HepG2 (cell line): ENCODE measurements at regions not wholly inside any gene's neighbourhood (a gene's known extent, or its start where the extent isn't known, plus 50 kb on each side); places are given as distances from the start of the nearest gene placed in this dataset.

Experiments
- CBX5 ChIP-seq: sonication (generic); formaldehyde crosslinking; IDR thresholded peaks from 2 replicates; pipeline ENCODE4 v1.4.0; 2020; ENCODE audit warnings: missing genetic modification reagents, borderline replicate concordance
- ETV6 ChIP-seq: sonication (generic); formaldehyde crosslinking; conservative IDR thresholded peaks from 2 replicates; pipeline ENCODE4 v1.4.0; 2020; ENCODE audit warnings: missing genetic modification reagents
- FOXA1 ChIP-seq, 2 experiments: fragments of 450-650 bp in 1 of 2; sonication (generic) in 1 of 2; formaldehyde crosslinking in 1 of 2; IDR thresholded peaks; 2 replicates each; pipeline versions ENCODE4 v1.4.0 to v1.6.1; 2016 to 2020; ENCODE audit warnings: missing genetic modification reagents in 1 of 2
- GTF2F1 ChIP-seq: fragments of 150-350 bp; IDR thresholded peaks from 2 replicates; pipeline ENCODE4 v1.6.1; 2014; ENCODE audit warnings: low read length
- IRF1 ChIP-seq: sonication (generic); formaldehyde crosslinking; IDR thresholded peaks from 2 replicates; pipeline ENCODE4 v1.4.0; 2020; ENCODE audit warnings: low read depth, mild to moderate bottlenecking, missing genetic modification reagents
- LCORL ChIP-seq, 2 experiments: fragments of 450-650 bp in 1 of 2; sonication (generic) in 1 of 2; formaldehyde crosslinking in 1 of 2; IDR thresholded peaks; 2 replicates each; pipeline versions ENCODE4 v1.5.0 to v1.6.1; 2017 to 2020; ENCODE audit warnings: antibody characterized with exemption in 1 of 2, missing genetic modification reagents in 1 of 2
- MBD4 ChIP-seq: IDR thresholded peaks from 2 replicates; pipeline ENCODE4 v1.6.1; 2012; ENCODE audit warnings: low read length, inconsistent platforms, borderline replicate concordance
- NR0B2 ChIP-seq: sonication (generic); formaldehyde crosslinking; IDR thresholded peaks from 2 replicates; pipeline ENCODE4 v1.4.0; 2020; ENCODE audit warnings: mild to moderate bottlenecking, missing genetic modification reagents
- NRL ChIP-seq: sonication (generic); formaldehyde crosslinking; IDR thresholded peaks from 2 replicates; pipeline ENCODE4 v1.5.0; 2020; ENCODE audit warnings: missing genetic modification reagents, mild to moderate bottlenecking, moderate library complexity, borderline replicate concordance
- RFX3 ChIP-seq: IDR thresholded peaks from 2 replicates; pipeline ENCODE4 v1.6.1; 2016; ENCODE audit warnings: missing biosample characterization, missing genetic modification reagents
- SIN3A ChIP-seq: IDR thresholded peaks from 2 replicates; pipeline ENCODE4 v1.6.1; 2011; ENCODE audit warnings: low read depth, mild to moderate bottlenecking, control low read depth, low read length, borderline replicate concordance
- ZMYM3 ChIP-seq: sonication (generic); formaldehyde crosslinking; IDR thresholded peaks from 2 replicates; pipeline ENCODE4 v1.5.1; 2020; ENCODE audit warnings: mild to moderate bottlenecking, missing genetic modification reagents
- ZNF235 ChIP-seq: sonication (generic); formaldehyde crosslinking; IDR thresholded peaks from 2 replicates; pipeline ENCODE4 v1.8.1; 2023; ENCODE audit warnings: mild to moderate bottlenecking, missing genetic modification reagents, borderline replicate concordance
- ZNF501 ChIP-seq: sonication (generic); formaldehyde crosslinking; IDR thresholded peaks from 2 replicates; pipeline ENCODE4 v1.5.1; 2020; ENCODE audit warnings: mild to moderate bottlenecking, moderate library complexity, missing genetic modification reagents
- ZNF547 ChIP-seq: sonication (generic); formaldehyde crosslinking; IDR thresholded peaks from 2 replicates; pipeline ENCODE4 v1.5.1; 2020; ENCODE audit warnings: mild to moderate bottlenecking, missing genetic modification reagents
- ZNF572 ChIP-seq: sonication (generic); formaldehyde crosslinking; IDR thresholded peaks from 2 replicates; pipeline ENCODE4 v1.5.1; 2020; ENCODE audit warnings: mild to moderate bottlenecking, missing genetic modification reagents
- ZNF589 ChIP-seq: sonication (generic); formaldehyde crosslinking; conservative IDR thresholded peaks from 2 replicates; pipeline ENCODE4 v1.8.0; 2022; ENCODE audit warnings: mild to moderate bottlenecking, moderate library complexity, missing genetic modification reagents
- ZNF7 ChIP-seq: IDR thresholded peaks from 2 replicates; pipeline ENCODE4 v1.6.1; 2016; ENCODE audit warnings: missing biosample characterization, missing genetic modification reagents
- ZNF746 ChIP-seq: sonication (generic); formaldehyde crosslinking; IDR thresholded peaks from 2 replicates; pipeline ENCODE4 v1.8.0; 2022; ENCODE audit warnings: mild to moderate bottlenecking, missing genetic modification reagents
- ZNF780A ChIP-seq: sonication (generic); formaldehyde crosslinking; IDR thresholded peaks from 2 replicates; pipeline ENCODE4 v1.8.0; 2022; ENCODE audit warnings: mild to moderate bottlenecking, missing genetic modification reagents, moderate library complexity
- ZNF781 ChIP-seq: sonication (generic); formaldehyde crosslinking; IDR thresholded peaks from 2 replicates; pipeline ENCODE4 v1.5.1; 2020; ENCODE audit warnings: borderline replicate concordance, mild to moderate bottlenecking, missing genetic modification reagents; ENCODE audit errors: not compliant biosample characterization
- ZNF878 ChIP-seq: sonication (generic); formaldehyde crosslinking; IDR thresholded peaks from 2 replicates; pipeline ENCODE4 v1.8.1; 2023; ENCODE audit warnings: mild to moderate bottlenecking, missing genetic modification reagents, moderate library complexity
- TF ChIP-seq, protein P1 (sequence below): sonication (generic); formaldehyde crosslinking; conservative IDR thresholded peaks from 2 replicates; pipeline ENCODE4 v1.8.1; 2023; ENCODE audit warnings: missing genetic modification reagents
- TF ChIP-seq, protein P2 (sequence below): sonication (generic); formaldehyde crosslinking; IDR thresholded peaks from 2 replicates; pipeline ENCODE4 v1.4.0; 2020; ENCODE audit warnings: mild to moderate bottlenecking, low read depth, missing genetic modification reagents
- TF ChIP-seq, protein P3 (sequence below): sonication (generic); formaldehyde crosslinking; IDR thresholded peaks from 2 replicates; pipeline ENCODE4 v1.4.0; 2020; ENCODE audit warnings: mild to moderate bottlenecking, missing genetic modification reagents, borderline replicate concordance

DNA sequence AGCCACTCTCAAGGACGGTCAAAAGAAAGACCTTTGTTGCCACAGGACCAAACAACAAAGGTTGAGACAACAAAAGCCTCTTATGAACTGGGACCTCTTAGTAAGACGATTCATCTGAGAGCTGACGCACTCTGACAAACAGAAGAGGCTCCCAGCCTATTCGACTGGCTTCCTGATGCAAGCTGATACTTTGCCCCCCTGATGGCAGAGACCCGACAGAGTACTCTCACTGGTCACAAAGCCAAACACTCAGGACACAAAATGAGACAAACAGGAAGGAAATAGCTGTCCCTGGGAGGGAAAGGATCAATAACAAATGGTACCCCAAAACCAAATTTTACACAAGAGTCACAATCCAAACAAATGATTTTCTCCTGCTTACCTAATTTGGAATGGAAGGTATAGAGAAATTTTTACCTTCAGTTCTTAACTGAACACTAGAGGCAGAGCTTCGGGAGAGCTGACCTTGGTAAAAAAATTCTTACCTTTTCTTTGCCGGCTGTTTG is 75.2 kb upstream of the PLAC8 start (continued):
- no peak for TF ChIP-seq ZNF781
- no peak for TF ChIP-seq ZNF547
- no peak for TF ChIP-seq RFX3 (CRISPR knock-in tag)
- TF ChIP-seq, protein P1, sequence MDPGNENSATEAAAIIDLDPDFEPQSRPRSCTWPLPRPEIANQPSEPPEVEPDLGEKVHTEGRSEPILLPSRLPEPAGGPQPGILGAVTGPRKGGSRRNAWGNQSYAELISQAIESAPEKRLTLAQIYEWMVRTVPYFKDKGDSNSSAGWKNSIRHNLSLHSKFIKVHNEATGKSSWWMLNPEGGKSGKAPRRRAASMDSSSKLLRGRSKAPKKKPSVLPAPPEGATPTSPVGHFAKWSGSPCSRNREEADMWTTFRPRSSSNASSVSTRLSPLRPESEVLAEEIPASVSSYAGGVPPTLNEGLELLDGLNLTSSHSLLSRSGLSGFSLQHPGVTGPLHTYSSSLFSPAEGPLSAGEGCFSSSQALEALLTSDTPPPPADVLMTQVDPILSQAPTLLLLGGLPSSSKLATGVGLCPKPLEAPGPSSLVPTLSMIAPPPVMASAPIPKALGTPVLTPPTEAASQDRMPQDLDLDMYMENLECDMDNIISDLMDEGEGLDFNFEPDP, result no peak
- TF ChIP-seq GTF2F1, result no peak
- no peak for TF ChIP-seq NRL (CRISPR knock-in tag)
- TF ChIP-seq ZMYM3 (CRISPR knock-in tag), result no peak
- peak; percentile 18; the same call in 1 of the 2 replicates for TF ChIP-seq CBX5 (CRISPR knock-in tag)
- no peak for TF ChIP-seq FOXA1 (IDR thresholded peaks at IDR 0.05)
- peak; percentile 19; the same call in 1 of the 2 replicates for TF ChIP-seq FOXA1 (CRISPR knock-in tag; IDR thresholded peaks at IDR 0.05)
- TF ChIP-seq ZNF746 (CRISPR knock-in tag), result no peak
- TF ChIP-seq, protein P2, sequence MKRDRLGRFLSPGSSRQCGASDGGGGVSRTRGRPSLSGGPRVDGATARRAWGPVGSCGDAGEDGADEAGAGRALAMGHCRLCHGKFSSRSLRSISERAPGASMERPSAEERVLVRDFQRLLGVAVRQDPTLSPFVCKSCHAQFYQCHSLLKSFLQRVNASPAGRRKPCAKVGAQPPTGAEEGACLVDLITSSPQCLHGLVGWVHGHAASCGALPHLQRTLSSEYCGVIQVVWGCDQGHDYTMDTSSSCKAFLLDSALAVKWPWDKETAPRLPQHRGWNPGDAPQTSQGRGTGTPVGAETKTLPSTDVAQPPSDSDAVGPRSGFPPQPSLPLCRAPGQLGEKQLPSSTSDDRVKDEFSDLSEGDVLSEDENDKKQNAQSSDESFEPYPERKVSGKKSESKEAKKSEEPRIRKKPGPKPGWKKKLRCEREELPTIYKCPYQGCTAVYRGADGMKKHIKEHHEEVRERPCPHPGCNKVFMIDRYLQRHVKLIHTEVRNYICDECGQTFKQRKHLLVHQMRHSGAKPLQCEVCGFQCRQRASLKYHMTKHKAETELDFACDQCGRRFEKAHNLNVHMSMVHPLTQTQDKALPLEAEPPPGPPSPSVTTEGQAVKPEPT, result no peak
- TF ChIP-seq ZNF235, result no peak
- TF ChIP-seq ZNF7 (CRISPR knock-in tag), result no peak
- no peak for TF ChIP-seq ZNF878 (CRISPR knock-in tag)
- TF ChIP-seq ZNF780A (CRISPR knock-in tag), result no peak
- TF ChIP-seq NR0B2 (CRISPR knock-in tag), result no peak
- TF ChIP-seq ZNF572 (CRISPR knock-in tag), result no peak
- no peak for TF ChIP-seq ZNF501 (CRISPR knock-in tag)
- TF ChIP-seq, protein P3, sequence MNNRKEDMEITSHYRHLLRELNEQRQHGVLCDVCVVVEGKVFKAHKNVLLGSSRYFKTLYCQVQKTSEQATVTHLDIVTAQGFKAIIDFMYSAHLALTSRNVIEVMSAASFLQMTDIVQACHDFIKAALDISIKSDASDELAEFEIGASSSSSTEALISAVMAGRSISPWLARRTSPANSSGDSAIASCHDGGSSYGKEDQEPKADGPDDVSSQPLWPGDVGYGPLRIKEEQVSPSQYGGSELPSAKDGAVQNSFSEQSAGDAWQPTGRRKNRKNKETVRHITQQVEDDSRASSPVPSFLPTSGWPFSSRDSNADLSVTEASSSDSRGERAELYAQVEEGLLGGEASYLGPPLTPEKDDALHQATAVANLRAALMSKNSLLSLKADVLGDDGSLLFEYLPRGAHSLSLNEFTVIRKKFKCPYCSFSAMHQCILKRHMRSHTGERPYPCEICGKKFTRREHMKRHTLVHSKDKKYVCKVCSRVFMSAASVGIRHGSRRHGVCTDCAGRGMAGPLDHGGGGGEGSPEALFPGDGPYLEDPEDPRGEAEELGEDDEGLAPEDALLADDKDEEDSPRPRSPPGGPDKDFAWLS (CRISPR knock-in tag), result no peak
- TF ChIP-seq LCORL (IDR thresholded peaks at IDR 0.05), result peak; percentile 87
- TF ChIP-seq LCORL (CRISPR knock-in tag; IDR thresholded peaks at IDR 0.05), result peak; percentile 72; the same call in 1 of the 2 replicates
- TF ChIP-seq IRF1, result no peak
- no peak for TF ChIP-seq SIN3A
- no peak for TF ChIP-seq ZNF589
- 0 out of 2 replicates have a peak, but pooled peaks have one; percentile 40 for TF ChIP-seq MBD4
- TF ChIP-seq ETV6, result no peak
